WERI-Rb-1 (cell line): ENCODE measurements at regions not wholly inside any gene's neighbourhood (a gene's known extent, or its start where the extent isn't known, plus 50 kb on each side); places are given as distances from the start of the nearest gene placed in this dataset.
"Not testable (repeated sequence)": the region's sequence is repeated elsewhere in the genome, so short reads cannot be mapped to it uniquely, and the experiment has no call there.

Source experiments
- DNase-seq: peaks from one replicate; pipeline ENCODE4 v3.0.0-alpha.2; 2020
- H3K27ac ChIP-seq: fragments of 250-450 bp; sonication (Bioruptor Pico); 2 replicates; pipeline ENCODE4 v1.5.1; 2020; ENCODE audit warnings: mild to moderate bottlenecking, moderate library complexity
- H3K27me3 ChIP-seq: fragments of 250-450 bp; sonication (Bioruptor Pico); 2 replicates; pipeline ENCODE4 v1.5.1; 2021; ENCODE audit warnings: mild to moderate bottlenecking, low read depth, moderate library complexity; ENCODE audit not compliant: insufficient read depth, severe bottlenecking
- H3K36me3 ChIP-seq: fragments of 250-450 bp; sonication (Bioruptor Pico); 2 replicates; pipeline ENCODE4 v1.5.1; 2020; ENCODE audit warnings: mild to moderate bottlenecking, moderate library complexity
- H3K4me3 ChIP-seq: 2 replicates; pipeline ENCODE4 v1.5.1; 2011; ENCODE audit warnings: low read depth, mild to moderate bottlenecking, control low read depth, low read length
- H3K9me3 ChIP-seq: fragments of 250-450 bp; sonication (Bioruptor Pico); 2 replicates; pipeline ENCODE4 v1.5.1; 2021; ENCODE audit warnings: mild to moderate bottlenecking, moderate library complexity; ENCODE audit not compliant: severe bottlenecking
- CTCF ChIP-seq: IDR thresholded peaks from 2 replicates; pipeline ENCODE4 v1.5.1; 2011; ENCODE audit warnings: low read depth, mild to moderate bottlenecking, control low read depth, inconsistent platforms, low read length

GRCh38 chr20:30916404-30916803 lies 341.1 kb upstream of the DEFB115 start:
- H3K27me3 ChIP-seq, result peaks cover 15% of the 10 kb centered on the region
- H3K4me3 ChIP-seq, H3K36me3 ChIP-seq, H3K9me3 ChIP-seq, H3K27ac ChIP-seq, DNase-seq: not testable (repeated sequence)

GRCh38 chr20:30919514-30920188 lies 337.8 kb upstream of the DEFB115 start:
- DNase-seq, result no peak
- no peak overlapping the region for H3K4me3 ChIP-seq
- TF ChIP-seq CTCF, result no peak
- no peak overlapping the region for H3K27ac ChIP-seq
- H3K9me3 ChIP-seq, result no peaks in the 10 kb centered on the region
- peaks cover 8% of the 10 kb centered on the region for H3K27me3 ChIP-seq
- no peaks in the 10 kb centered on the region for H3K36me3 ChIP-seq

- Histone ChIP-seq H3K36me3 (no peaks in the 10 kb centered on the region), H3K27ac (no peak overlapping the region), H3K4me3 (no peak overlapping the region), H3K27me3 (peaks cover 8% of the 10 kb centered on the region), H3K9me3 (no peaks in the 10 kb centered on the region)
- no peak for TF ChIP-seq CTCF
- DNase-seq, result no peak
Measured at GRCh38 chr20:30921286-30922071, 336.0 kb upstream of the DEFB115 start.

GRCh38 chr20:30922129-30922528 lies 335.3 kb upstream of the DEFB115 start:
- Histone ChIP-seq H3K4me3 (no peak overlapping the region), H3K27ac (no peak overlapping the region), H3K36me3 (no peaks in the 10 kb centered on the region), H3K27me3 (peaks cover 2% of the 10 kb centered on the region), H3K9me3 (no peaks in the 10 kb centered on the region)
- TF ChIP-seq CTCF, result no peak
- DNase-seq, result no peak

GRCh38 chr20:30937790-30938189 lies 319.7 kb upstream of the DEFB115 start:
- Histone ChIP-seq H3K4me3 (no peak overlapping the region), H3K27ac (no peak overlapping the region), H3K27me3 (peaks cover 15% of the 10 kb centered on the region), H3K9me3 (no peaks in the 10 kb centered on the region), H3K36me3 (no peaks in the 10 kb centered on the region)
- no peak for TF ChIP-seq CTCF
- DNase-seq, result no peak

GRCh38 chr20:30949761-30950160 lies 307.7 kb upstream of the DEFB115 start:
- Histone ChIP-seq H3K36me3 (no peaks in the 10 kb centered on the region), H3K4me3 (no peak overlapping the region), H3K27me3 (peaks cover 5% of the 10 kb centered on the region), H3K9me3 (no peaks in the 10 kb centered on the region), H3K27ac (no peak overlapping the region)
- no peak for TF ChIP-seq CTCF
- DNase-seq, result peak; percentile 2

- H3K9me3 ChIP-seq, H3K4me3 ChIP-seq, DNase-seq, H3K36me3 ChIP-seq, H3K27ac ChIP-seq: not testable (repeated sequence)
- H3K27me3 ChIP-seq, result peaks cover 15% of the 10 kb centered on the region
Measured at GRCh38 chr20:30951088-30951487, 306.4 kb upstream of the DEFB115 start.

- not testable (repeated sequence) for DNase-seq, H3K9me3 ChIP-seq, H3K4me3 ChIP-seq, H3K27ac ChIP-seq, H3K36me3 ChIP-seq
- H3K27me3 ChIP-seq, result peaks cover 15% of the 10 kb centered on the region
Measured at GRCh38 chr20:30956649-30957048, 300.8 kb upstream of the DEFB115 start.

GRCh38 chr20:30959208-30959607 lies 298.3 kb upstream of the DEFB115 start:
- H3K27me3 ChIP-seq, result peaks cover 18% of the 10 kb centered on the region
- DNase-seq, H3K36me3 ChIP-seq, H3K4me3 ChIP-seq, H3K9me3 ChIP-seq, H3K27ac ChIP-seq: not testable (repeated sequence)
